SIG-M5 treated with dmso at 0.1 percent for 504 hours (cell line): ENCODE measurements at regions not wholly inside any gene's neighbourhood (a gene's known extent, or its start where the extent isn't known, plus 50 kb on each side); places are given as distances from the start of the nearest gene placed in this dataset.
"Not testable (repeated sequence)": the region's sequence is repeated elsewhere in the genome, so short reads cannot be mapped to it uniquely, and the experiment has no call there.

Experiments
- DNase-seq: peaks from one replicate; lab custom pipeline; 2025; ENCODE audit not compliant: unreplicated experiment; lab: John Stamatoyannopoulos, UW

DNA sequence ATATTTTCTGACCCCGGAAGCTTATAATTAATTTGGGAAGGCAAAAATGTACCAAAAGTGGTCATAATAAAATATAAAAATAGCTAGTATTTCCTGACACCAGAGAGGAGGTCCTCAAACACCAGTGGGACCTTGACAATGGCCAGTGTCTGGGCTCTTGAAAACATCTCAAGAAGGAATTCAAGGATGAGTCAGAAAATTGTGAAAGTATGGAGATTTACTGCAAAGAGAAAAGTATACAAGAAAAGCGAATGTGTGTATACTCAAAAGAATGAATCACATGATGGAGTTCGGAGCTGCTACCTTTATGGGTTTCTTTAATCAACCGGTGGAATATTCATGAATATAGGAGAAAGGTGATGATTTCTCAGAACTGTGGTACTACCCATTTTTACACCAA lies 1709.0 kb upstream of the WWC1 start:
- DNase-seq, result no peak

DNA sequence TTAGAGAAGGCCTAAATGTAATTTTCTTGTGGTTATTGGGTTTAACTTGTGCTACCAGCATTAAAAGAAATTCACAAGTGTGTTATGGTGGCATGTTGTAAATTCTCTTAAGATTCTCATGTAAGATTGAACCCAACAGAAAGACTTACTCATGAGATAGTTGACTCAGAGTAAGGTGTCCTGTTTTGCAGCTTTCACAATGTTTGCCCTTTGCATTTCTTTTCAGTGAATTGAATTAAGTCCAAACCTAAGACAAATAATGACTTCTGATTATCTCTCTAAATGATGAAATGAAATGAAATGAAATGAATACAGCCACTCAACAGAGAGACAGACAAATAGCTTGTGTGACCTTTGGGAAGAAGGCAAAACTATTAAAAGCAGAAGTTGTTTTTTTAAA lies 1696.9 kb upstream of the WWC1 start:
- peak; percentile 47 for DNase-seq

DNA sequence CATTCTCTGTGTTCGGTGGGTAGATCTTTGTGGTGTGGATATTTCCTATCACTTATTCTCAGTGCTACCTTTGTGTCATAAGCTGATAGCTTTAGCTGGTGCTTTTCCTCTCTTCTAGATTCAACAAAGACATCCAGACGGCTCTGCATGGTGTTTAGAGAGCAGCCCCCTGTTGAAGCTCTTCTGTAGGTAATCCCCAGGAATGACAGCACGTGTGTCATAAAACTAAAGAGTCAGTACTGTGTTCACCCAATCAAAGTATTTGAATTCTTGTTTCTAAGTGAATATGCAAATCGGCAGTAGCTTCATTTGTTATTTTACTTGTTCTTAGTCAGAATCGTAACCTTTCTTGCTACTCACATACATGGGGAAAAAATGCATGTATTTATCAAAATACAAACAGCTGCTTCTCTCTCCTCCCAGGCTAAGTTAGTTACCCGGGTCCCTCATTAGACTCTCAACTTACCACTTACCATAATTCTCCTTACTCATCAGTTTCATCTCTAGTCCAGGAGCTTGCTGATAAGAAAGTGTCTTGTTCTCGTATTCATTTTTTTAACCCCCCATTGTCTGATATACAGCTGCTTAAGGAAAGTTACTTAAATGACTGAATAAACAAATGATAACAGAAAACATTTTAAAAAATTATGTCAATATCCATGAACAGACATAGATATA lies 1696.0 kb upstream of the WWC1 start:
- no peak for DNase-seq

DNA sequence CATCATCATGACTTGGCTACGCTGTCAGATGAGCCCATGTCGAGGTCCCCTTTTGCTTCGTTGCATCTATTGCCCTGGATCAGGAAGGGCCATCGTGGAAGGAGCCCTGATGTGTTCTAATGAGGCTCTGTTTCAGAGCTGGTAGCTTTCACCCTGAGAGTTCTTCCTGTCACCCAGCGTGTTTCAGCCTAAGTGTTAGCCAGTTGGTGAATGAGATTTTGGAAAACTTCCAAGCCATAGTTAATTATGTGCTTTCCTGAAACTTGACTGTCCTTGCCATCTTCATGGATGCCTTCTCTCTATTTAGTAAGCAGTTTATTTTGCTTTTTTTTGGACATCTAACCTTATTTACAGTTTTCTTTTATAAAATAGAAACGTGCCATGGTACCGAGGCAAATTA lies 1695.4 kb upstream of the WWC1 start:
- no peak for DNase-seq

DNA sequence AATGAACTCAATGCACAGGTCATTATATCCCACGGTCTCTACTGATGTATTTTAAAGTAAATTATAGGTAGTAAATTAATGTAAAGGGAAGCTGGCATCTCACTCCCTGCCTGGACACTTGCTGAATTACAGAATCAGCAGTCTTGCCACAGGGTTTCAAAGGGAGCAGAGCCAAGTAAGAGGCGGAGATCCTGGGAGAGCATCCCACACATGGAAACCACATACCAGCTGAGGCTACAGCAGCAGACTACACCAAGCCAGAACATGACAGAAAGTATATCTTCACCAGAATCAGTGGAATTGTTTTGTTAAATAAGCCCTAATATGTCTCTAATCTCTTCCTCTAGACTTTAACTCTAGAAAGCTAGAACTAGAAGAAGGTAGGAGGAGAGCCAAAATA lies 1689.2 kb upstream of the WWC1 start:
- no peak for DNase-seq

DNA sequence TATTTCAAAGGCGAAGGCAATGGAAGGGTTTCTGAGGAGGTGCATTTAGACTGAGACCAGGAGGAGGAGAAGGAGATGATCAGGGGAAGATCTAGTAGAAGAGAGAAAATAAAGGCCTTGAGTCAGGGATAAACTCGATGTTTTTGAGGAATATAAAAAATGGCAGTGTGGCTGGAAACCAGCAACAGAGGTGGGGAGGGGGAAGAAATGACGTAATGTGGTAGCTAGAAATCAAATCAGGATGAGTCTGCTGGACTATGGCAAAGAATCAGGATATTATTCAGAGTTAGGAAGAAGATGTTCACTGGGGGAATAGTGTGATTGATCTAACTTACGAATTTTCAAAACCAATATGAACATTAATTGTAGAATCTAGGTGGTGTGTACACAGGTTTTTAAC lies 1673.9 kb upstream of the WWC1 start:
- no peak for DNase-seq

DNA sequence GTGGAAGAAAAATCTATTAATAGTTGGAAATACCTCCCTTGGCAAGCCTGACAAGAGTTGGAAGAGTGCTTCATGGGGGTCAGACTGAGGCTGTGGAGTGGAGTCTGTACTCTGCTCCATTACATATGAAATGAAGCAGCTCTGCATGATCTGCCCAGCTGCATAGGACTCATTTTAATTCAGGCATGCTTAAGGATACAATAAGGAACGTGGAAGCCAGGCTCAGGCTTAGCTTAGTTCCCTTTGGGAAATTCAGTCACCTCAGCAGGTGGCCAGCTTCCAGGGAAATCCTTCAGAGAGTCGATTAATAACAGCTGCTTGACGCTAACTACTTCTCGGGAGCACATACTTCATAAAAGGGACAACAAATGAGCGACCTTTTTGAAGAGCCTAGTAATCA lies 1672.9 kb upstream of the WWC1 start:
- DNase-seq, result no peak

DNA sequence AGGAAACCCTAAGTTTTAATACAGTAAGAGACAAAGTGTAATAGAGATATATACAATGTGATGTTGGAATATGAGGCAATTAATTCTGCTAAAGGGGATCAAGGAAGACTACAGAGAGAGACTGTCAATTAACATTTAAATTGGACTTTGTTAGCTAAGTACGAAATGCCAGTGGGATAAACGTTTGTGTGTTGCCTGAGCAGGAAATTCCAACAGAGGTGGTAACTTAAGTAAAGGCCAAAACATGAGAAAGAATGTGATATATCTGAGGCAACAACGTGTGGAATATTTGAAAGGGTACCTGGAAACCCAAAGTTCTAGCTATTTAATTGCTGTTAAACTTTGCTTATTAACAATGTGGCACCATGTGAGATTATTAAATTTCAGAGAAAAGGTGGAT lies 1666.9 kb upstream of the WWC1 start:
- DNase-seq, result no peak

DNA sequence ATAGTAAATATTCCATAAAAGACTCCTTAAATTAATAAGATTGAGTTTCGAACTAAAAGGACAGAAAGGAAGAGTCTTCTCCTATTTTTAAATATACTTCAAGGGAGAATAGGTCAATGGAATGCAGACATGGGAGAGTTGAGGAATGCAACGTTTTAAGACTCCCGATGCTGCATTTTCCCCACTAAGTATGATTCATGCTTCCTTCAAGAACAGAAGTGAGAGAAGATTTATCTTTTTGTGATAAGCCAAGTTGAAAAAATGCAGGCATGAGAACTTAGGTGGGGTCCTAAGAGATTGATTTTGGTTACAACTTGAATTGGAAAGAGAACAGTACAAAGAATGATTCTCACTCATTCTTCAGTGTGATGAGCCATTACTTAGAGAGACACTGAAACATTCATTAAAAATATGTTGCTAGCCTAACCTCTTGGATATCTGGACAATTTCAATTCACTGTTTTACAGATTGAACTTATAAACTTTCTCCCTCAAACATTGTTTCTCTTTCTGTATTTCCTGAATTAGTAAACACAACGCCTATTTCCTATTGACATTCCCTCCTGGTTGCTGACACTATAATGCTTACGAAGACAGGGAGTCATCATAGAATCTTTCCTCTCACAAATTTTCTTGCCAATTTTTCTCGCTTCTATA lies 1666.1 kb upstream of the WWC1 start:
- no peak for DNase-seq

DNA sequence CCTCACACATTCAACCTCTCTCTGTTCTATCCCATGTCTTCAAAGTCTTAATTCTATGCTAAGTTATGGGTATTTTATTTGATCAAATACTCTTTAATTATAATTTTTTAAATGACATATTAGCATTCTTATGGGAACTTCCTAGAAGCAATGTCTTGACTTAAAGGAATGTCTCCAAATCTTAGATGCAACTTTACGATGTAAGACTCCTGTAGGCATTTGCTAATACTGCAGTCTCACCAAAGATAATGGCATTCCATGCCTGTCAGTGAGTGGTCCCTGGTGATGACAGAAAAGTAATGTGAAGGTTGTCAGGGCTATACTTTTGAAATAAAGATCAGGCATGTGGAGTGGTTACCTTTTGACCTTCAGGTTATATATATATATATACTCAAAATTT lies 1654.2 kb upstream of the WWC1 start:
- no peak for DNase-seq

DNA sequence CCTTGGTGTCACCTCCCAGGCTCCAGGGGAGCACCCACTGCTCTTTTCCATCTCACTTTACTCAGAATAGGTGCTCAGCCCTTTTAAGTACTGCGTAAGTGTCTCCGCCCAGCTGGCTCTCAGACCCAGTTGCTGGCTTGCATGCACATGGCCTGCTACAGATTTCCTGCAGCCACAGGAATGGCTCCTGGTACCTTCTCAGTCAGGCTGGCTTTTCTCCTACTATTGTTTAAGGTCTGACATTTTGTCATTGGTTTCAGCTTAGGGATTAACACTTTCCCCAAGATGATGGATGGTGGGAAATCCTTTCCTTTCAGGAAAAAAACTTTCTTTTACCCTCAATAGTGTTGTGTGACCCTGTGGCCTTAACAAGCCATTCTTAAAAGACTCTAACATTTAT lies 1652.3 kb upstream of the WWC1 start:
- DNase-seq, result no peak

DNA sequence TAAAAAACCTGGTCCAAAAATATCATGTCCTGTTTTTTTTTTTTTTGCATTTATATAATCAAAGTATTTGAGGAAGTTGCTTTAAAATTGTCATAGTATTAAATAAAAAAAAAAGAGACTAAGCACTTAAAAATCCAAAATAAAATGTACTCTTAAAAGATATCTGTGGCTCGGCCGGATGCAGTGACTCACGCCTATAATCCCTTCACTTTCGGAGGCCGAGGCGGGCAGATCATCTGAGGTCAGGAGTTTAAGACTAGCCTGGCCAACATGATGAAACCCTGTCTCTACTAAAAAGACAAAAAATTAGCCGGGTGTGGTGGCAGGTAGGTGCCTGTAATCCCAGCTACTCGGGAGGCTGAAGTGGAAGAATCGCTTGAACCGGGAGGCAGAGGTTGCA lies 1651.3 kb upstream of the WWC1 start:
- DNase-seq, result not testable (repeated sequence)

DNA sequence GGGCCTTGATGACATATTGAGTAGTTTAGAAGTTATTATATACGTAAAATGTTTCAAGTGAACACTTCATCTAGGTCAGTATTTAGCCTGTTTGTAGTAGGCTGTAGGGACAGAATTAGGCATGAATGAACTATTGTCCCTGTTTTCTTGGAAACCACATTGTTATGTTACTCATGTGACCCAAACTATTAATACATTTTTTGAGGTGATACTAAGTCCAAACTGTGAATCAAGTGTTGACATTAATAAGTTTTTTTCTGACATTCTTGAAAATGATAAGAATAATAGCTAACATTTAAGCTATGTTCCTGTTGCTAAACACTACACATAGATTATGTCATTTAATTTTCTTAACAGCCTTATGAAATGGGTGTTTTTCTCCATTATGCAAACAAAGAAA lies 1642.7 kb upstream of the WWC1 start:
- no peak for DNase-seq

DNA sequence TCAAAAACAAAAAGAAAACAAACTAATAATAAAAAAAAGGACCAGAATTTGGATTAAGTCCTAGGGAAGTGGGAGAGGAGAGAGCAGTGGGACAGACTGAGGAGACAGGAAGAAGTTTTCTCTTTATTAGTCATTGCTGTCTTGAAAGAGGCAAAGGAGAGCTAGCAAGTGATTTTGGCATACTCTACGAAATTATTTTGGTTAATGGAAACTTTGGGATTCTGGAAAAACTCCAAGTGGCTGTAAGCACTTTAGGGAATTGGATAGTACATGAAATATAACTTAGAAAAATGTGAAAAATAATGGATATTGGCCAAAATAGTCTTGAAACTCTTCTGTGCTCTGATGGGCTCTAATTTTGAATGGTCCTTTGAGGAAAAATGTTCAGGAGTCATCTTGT lies 1641.8 kb upstream of the WWC1 start:
- no peak for DNase-seq

DNA sequence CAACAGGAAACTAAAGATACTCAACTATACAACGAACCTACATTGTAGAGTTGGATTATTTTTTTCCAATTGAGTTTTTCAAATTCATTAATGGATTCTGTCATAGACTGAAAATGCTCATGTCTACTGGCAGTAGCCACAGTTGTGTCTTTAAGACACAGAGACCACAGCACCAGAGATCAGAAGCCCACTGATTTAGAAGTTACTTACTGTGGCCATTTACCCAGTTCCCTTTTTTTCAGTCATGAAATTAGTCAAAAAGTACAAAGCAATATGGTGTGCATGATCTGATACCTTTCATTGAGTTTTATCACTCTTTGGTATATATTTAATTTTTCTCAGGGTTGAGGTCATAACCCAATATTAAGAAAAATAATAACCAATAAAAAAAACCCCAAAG lies 1640.2 kb upstream of the WWC1 start:
- no peak for DNase-seq

DNA sequence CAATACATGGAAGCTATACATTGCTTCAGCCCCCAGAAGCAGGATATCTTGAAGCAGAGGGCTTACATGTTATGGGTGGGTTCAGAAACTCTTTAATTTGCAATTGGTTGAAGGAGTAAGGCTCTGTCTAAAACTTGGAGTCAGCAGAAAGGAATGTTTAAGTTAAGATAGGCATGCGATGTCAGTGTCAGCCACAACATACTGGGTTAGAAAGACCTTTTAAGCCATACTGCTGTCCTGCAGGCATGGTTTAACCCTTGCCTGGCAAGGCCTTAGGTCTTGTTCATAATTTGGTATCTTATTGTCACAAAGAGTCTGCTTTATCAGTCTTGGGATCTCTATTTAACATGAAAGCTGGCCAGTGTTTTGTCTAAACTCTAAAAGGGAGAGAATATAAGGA lies 1619.6 kb upstream of the WWC1 start:
- no peak for DNase-seq

DNA sequence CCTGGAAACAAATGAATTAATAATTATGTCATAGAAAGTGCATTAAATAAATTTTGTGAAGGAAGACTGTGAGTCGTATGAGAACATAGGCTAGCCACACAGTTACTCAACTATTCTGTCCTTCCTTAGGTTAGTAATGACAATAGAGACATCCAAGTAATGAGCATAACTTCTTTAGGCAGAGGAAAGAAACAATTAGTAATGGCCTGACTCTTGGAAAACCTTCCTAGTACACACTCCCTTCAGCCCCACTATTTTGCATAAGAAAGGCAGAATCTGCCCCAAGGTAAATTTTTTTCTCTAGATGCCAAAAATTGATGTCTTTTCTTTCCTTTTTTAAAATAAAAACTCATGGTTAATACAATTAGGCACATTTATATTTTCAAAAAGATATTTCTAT lies 1619.0 kb upstream of the WWC1 start:
- DNase-seq, result no peak

DNA sequence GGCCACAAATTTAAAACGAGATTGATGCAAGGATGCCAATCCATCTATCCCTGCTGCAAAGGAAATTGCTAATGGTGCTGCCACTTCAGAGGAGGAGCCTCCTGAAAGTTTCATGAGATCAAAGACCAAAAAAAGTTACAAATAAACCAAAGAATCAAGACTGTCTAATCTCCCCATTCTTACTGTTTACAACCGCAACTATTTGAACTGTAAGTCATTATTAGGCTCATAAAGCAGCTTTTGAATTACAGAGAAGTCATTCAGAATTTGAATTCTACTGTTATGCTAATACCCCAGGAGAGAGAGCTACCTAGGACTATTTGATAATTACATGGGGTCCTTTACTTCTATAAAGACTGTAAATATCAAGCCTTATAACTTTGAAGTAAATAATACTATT lies 1613.6 kb upstream of the WWC1 start:
- no peak for DNase-seq

DNA sequence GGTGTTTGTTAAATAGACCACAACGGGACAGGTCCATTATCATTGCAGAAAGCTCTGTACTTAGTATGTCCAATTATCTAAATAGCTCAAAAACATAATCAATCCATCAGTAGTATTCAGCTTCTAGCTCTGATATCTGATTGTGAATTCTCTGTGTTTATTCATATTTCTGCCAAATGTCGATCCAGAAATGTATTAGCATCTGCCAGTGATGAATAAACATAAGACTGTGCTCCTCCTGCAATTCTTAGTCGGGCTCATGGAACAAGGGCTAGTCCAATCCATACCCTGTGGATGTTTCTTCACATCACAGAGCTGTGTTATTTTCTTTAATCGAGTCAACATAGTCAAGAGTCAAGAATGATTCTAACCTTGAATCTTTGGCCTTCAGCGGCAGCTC lies 1612.1 kb upstream of the WWC1 start:
- no peak for DNase-seq

DNA sequence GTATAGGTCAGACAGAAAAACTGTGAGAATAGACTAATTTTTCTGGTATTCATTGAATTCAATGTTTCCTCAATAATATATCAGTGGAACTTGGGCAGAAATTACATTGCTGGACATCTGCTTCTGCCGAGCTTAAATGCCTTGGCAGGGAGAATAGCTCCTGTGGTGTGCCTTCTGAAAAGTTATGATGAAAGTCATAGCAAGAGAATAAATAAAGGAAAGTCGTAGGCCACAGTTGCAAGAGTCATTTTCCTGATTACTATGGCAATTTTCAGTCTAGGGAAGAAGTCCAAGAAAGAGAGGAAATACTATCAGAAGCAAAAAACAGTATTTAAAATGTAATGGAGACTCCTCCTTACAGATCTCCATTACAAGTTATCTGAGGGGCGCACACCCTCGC lies 1596.1 kb upstream of the WWC1 start:
- no peak for DNase-seq

DNA sequence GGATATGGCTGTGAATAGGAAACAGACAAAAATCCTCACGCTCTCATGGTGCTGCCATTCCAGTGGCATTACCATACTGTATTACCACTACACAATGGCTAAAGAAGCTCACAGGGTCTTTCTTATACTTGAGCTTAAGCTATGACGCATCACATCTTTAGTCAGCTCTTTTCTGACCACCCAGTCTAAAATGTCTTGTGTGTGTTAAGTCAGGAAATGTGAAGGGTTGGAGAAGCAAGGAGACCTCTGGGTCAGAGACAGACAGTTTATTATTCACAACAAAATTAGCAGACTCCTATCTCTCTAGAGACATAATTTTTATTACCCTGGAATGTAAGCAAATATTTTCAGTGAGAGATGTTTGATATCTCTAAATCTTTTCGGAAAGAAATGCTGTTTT lies 1583.2 kb upstream of the WWC1 start:
- DNase-seq, result no peak

DNA sequence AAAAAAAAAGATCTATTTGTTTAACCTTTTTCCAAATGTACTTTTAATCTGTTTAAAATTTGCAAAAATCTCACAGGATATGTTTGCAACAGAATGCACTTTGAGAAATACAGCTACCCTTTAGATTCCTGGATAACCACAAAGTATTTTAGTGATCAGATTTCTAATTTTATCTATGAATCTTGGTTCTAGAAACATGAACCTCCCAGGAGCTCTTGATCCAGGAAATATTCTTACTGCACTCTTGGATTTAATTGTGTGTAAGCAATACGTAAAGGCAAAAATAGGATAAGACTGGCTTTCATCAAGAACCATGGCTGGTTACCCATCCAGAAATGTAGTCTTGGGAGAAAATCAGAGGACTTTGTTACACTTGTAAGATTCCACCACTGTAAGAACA lies 1581.8 kb upstream of the WWC1 start:
- no peak for DNase-seq

DNA sequence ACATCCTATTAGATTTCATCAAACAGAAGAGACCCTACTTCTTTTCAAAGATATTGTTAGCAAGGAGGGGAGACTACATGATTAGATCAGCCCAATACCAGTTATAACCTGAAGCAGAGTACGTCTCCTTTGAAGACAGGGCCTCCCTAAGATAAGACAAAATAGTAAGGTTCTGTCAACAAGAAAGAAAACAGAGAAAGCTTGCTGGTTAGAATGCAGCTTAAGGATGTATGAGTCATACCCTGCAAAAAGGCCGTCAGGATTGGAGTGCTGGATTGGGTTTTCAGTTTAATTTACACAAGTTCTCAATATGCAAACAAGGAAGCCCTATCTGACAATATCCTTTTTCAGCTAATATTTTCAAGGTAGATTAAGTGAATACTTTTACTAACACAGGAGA lies 1581.2 kb upstream of the WWC1 start:
- DNase-seq, result no peak
